ENCODE measurements at regions not wholly inside any gene's neighbourhood (a gene's known extent, or its start where the extent isn't known, plus 50 kb on each side); places are given as distances from the start of the nearest gene placed in this dataset.
A peak's percentile ranks its signal among the peaks of the same experiment; 100 is the strongest.

DNA sequence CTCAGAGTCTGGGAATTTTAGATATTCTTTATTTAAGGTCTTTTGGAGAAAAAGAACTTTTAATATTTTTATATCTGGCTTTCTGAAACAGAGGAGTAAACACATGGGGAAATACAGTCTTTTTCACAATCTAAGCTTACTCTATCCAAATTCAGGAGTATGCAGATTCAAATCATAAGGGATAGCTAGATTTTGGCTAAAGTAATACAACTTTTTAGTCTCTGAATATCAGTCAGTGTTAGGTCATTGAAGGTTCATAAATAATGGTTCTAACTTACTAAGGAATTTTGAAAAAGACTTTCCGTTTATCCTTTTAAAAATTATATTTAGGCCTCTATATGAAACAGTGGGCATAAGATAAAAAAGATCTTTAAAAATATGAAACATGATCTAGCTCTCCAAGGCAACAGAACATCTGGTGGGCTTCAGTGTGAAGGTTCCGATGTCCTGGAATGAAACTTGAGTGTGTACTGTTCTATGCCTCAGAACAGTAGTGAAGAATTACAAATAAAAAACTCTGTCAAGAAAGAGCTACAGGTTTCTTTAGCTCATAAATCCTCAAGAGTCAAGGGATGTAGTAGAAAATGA lies 165.2 kb upstream of the PDGFD start:
- no peak for DNase-seq

DNA sequence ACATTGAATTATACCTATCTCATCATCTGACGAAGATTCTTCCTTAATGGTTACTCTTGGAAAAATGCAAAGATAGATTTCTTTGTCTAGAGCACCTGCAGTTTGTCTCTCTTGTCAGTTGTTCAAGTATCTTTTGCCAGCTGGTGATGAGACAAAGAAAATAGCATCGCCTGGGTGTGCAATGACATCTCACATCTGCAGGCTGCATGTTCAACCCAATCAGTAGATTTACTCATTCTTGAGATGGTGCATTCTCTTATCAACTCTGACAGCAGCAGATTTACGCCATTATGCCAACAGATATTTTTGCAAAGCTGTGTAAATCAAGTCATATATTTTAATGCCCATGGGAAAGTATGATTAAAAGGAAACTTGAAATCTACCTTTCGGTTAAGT lies 164.6 kb upstream of the PDGFD start:
- DNase-seq: no peak

DNA sequence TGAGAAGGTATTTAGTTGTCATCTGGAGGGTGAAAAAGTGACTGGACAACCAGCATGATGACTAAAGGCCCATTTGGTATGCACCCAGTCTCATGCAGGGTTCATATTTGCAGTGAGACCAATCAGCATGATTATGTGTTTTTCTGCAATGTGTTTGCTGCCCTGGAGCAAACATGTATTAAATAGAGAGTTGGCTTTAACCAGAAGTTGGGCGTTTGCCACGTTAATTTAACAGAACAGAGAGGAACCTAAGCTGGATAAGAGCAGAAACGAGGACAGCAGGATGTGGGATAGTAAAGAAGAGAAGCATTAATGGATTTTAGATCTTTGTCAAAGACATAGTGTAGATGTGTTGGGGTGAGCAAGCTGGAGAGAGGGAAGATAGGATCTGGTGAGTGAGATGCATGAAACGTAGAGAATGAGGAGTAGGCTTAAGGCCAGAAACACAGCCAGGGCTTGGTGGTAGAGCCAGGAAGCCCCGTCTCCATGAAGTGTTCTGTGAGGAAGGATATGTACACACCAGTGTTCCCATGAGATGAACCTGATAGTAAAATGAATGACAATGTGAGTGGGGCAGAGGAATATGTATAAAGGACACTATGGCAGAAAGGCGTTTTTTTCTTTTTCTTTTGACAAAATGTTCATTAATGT lies 164.0 kb upstream of the PDGFD start:
- no peak for DNase-seq

DNA sequence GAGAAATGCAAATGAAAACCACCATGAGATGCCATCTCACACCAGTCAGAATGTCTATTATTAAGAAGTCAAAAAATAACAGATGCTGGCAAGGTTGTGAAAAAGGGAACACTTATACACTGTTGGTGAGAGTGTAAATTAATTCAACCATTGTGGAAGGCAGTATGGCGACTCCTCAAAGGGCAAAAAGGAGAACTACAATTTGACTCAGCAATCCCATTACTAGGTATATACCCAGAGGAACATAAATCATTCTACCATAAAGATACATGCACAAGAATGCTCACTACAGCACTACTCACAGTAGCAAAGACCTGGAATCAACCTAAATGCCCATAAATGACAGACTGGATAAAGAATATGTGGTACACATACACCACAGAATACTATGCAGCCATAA lies 161.1 kb upstream of the PDGFD start:
- DNase-seq: no peak

DNA sequence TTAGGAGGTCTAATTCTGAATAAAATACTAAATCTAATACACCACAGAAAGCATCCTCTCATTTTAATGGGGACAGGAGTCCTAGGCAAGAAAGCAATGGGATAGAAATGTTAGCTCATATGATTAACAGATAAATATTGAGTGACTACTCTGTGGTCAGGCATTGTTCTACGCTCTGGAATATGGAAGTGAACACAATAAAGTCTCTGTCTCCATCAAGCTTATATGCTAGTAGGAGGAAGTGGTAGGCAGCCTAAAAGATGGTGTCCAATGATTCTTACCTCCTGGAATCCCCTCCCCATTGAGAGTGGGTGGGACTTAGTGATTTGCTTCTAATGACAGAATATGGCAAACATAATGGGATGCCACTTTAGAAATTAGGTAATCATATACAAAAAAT lies 160.3 kb upstream of the PDGFD start:
- no peak for DNase-seq

DNA sequence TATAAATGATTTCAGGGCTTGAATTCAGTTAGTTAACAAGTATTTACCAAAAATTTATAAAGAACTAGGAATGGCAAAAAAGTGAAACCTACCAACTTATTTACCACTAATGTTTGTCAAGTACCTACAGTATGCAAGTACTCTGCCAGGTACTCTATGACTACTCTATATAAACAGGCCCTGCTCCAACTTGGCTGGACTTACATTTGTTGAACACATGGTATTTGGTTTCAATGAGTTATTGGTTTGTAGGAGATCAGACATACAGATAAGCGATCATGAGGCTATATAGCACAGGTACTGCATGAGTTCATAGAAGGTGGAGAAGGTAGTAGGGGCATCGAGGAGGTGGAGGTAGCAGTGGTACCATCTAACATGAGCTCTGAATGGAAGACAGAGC lies 159.9 kb upstream of the PDGFD start:
- no peak for DNase-seq

DNA sequence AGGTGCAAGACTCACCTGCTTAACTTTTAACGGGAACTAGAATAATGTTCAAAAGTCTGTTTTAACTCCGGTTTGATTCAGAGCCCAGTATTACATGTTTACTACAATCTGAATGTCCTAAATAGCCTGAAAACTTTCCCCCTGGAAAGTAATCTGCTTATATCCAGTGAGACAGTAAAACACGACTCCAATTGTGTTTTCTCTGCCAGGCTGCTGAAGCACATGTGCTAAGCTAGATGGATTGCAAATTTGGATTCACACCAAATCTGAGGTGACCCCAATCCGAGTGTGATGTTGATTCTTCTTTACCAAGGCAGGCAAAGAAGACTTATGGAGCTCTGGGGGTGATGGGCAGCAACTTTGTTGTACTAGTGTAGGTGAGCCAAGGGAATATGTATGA lies 158.7 kb upstream of the PDGFD start:
- DNase-seq: no peak

DNA sequence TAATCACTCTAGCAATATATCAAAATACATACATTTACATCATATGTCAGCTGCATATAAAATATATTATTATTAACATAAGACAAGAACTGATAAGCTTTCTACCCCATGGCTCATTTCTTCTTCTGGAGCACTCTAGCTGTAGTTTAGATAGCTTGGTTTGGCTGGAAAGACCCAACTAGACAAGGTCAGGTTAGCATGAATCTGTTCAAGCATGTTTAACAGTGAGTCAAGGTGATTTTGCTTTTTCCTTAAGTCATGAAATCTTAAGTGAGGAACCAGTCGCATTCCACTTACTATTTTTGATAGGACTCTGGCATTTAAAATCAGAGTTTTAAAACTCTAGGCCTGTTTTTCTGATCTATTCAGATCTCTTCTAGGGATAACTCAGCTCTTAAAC lies 157.0 kb upstream of the PDGFD start:
- DNase-seq: no peak

DNA sequence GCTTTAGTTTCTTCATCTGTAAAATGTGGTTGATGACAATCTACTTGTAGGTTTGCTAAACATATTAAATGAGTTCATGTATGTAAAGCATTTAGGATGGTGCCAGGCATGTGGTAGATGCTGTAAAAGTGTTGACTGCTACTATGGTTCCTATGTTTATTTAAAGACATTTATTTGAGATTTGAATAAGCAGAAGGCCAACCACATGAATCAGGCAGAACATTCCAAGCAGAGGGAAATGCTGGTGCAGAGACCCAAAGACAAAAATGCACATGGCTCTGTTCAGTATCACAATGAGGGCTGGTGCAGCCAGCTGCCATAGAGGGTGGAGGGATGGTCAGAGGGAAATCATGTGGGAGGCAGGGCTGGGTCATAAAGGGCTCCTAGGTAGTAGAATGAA lies 156.2 kb upstream of the PDGFD start:
- no peak for DNase-seq

DNA sequence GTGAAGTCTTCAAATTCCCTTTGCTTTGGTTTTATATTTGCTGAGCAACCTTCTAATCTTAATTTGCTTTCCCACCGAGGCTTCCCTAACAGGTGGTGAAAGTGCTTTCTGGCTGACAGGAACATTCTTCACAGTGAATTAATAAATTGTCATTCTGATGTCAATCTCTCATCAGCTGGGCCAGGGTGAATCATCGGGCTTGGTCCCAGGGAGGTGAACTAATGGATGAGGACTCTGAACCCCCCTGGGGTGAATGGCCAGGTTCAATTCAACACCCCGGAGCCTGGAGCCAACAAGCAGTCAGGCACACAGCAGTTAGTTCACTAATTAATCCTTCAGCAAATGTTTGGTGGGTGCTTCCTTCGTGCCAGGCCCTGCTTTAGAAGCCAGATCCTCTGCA lies 155.4 kb upstream of the PDGFD start:
- no peak for DNase-seq

DNA sequence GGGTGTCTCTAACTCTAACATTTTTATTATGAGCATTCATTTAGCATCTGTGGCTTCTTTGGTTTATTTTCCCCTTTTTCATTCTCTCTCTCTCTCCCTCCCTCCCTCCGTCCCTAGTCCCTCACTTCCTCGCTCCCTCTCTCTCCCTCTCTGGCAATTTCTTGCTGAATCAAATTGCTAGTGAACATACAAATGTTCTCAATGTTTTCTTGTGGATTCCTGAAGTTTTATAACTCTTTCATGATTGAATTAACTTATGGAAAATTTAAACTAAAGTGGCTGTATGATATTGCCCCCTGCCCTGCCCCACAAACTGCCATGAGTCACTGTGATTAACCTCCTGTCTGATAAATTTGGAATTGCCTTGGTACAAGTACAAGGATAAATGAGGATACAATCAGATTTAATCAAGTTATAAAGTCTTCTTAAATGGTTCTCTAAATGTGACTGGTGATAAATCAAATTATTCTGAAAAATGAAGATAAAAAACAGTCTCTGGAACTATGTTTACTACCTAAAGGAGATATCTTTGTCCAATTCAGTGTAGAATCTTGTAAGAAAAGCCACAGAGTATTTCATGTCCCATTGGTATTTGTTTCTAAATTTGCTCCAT lies 143.0 kb upstream of the PDGFD start:
- no peak for DNase-seq

DNA sequence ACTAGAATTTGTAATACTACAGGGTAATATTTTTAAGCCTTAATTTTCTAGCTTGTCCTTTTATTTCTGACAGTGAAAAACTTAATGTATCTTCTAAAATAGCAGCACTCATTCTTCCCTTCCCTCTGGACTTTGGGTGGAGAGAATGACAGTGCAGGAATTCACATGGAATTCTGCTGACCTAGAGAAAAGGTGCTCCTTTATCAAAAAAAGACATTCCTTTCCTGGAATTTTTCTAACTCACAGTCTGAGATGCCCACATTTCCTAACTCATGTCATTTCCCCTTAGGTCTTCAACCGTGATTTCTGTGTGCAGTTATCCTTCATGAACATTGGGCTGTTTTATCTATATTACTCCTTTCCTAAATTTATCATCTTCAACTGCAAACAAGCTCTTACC lies 137.8 kb upstream of the PDGFD start:
- no peak for DNase-seq

DNA sequence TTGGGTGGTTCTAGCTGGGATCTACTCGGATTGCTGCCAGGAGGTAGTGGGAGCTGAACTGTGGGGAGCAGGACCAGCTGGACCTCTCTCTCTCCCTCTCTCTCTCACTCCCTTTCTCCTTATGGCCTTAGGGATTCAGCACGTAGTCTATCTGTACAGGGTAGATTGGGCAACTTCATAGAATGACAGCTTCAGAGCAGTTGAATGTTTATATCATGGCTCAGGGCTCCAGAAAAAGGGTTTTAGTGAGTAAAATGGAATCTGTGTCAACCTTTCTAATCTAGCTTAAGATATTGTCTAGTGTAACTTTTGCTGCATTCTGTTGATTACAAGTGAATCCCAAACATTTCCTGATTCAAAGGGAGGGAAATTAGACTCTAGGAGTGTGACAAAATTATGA lies 127.7 kb upstream of the PDGFD start:
- DNase-seq: no peak

DNA sequence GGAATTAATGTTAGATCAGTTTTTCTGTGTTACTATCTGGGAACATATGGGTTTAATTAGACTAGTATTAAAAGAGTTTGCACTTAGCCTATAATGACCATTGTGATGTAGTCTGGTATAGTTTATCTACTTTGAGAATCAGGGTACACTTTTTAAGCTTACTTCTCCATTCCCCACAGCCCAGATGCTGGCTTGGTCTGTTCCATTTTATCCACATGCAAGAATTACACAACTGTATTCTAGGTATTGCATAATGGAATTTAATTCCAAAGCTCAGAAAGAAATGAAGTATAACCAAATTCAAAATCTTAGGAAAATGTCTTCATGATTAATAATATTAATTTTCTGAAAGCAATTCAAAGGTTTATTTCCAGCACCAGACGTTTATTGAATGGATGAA lies 122.2 kb upstream of the PDGFD start:
- no peak for DNase-seq

DNA sequence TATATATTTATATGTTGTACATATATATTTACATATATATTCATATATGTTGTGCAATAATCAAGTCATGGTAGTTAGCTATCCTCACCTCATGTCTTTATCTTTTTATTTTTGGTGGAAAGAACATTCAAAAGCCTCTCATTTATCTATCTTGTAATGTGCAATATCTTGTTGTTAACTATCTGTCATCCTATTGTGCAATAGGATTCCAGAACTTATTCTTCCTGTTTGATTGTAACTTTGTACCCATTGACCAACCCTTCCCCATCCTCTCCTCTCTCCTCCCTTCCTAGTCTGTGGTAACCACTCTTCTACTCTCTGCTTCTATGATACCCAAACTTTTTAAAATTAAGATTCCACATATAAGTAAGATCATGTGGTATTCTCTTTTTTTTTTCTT lies 115.6 kb upstream of the PDGFD start:
- no peak for DNase-seq

DNA sequence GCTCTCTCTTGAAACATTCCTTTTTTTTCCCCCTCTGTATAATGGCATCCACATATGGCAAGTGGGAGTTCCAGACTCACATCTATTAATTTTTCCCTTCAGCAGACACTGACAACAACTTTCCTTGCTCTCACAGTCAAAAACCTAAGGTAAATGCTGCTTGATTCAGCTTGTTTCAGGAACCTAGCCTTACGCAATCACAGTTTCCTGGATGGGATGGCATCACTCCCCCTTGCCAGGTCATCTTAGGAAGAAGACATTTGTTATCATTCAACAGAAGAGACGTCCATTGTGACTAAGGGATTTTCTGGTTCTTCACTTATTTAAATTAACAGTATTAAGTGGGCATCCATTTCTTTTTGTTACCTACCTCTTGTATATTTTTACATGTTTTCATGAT lies 112.0 kb upstream of the PDGFD start:
- no peak for DNase-seq

DNA sequence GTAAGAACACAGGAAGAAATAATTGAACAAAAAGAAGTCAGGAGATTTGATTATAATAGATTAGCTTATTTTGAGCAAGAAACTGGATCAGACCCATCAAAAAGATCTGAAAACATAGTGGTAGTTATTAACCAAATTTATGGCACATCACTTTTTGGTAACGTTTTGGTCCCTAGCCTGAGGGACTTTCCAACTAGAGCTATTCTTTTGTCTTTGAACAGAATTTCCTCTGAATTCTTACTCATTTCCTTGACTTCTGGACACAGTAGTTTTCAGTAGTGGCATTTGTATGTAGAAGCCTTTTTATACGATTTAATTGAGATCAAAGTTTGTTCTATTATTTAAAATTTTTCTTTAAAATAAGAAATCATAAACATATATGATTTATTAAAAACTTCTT lies 96.5 kb upstream of the PDGFD start:
- no peak for DNase-seq

DNA sequence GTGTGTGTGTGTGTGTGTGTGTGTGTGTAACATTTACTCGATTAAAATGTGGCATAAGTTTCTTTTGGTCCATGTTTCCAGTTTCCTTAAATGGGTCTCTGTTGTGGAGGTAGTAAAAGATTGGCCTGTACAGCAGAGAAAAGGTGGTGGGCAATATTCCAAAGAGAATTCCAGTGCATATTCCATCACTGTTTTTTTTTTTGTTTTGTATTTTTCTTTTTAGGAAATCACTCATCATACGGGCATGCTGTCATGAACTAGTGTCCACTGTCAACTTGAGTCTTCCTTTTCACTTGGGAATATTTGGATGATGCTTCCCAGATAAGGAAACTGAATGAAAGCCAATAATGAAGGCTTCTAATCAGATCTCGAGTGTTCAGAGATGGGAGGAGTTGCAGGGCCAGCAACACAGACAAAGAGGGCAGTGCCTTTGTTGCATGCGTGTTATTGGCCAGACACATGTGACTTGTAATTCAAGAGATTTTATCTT lies 95.2 kb upstream of the PDGFD start:
- no peak for DNase-seq

DNA sequence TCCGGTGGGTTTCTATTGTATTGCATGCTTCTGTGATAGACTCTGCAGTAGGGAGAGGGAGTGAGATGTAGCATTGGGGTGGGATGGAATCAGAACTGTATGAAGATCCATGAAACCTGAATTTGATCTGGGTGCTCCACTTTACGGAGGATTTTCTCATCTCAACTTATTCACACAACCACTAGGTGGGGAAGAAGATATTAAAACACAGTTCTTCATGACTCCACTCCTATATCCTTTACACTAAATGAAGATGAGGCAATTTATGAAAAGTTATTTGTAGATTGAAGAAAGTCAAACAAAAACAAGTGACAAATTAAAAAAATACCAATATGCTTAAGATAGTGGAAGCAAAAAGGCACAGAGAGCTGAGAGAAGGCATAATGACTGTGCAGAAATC lies 92.6 kb upstream of the PDGFD start:
- DNase-seq: no peak

DNA sequence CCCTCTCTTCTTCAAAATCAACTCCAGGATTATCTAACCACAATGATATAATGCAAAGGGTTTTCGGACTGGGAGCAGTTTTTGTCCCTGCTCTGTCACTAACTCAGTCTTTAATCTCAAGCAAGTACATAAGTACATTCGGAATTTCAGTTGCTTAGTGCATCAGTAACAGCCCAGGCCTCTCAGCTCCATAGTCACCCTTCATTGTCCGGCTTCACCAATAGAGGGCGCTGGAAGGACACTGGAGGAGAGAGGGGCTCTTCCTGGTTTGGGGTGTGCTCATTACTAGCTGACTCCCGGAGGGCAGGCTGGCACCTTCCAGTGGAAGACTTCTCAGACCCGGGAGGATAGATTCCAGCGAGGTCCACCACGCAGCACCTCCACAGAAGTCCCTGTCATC lies 90.4 kb upstream of the PDGFD start:
- peak in 1 of 5 donors; percentile 20 for DNase-seq

DNA sequence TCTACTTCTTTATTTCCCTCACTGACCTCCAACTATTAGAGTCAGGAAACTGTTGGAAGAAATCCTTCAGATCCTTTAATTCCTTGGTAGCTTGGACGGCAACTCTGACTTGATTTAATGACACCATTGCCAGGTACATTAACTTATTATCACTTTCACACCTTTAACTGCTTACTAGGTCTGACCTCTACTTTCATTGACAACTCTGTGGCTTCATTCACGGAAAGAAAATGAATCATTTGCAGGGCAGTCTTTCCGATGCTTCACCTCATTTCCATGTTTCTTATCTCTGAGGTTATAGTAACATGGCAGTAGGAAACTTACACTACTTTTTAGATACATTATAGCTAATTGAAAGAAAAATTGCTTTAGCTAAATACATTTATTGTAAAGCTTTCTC lies 82.6 kb upstream of the PDGFD start:
- no peak for DNase-seq

DNA sequence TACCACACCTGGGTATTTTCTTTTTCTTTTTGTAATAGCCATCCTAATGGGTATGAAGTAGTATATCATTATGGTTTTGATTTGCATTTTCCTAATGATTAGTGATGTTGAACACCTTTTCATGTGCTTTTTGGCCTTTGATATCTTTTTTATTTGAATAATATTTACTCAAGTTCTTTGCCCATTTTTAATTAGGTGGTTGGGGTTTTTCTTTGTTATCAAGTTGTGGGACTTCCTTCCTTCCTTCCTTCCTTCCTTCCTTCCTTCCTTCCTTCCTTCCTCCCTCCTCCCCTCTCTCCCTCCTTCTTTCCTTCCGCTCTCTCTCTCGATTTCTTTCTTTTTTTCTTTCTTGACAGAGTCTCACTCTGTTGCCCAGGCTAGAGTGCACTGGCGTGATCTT lies 75.0 kb upstream of the PDGFD start:
- no peak for DNase-seq

DNA sequence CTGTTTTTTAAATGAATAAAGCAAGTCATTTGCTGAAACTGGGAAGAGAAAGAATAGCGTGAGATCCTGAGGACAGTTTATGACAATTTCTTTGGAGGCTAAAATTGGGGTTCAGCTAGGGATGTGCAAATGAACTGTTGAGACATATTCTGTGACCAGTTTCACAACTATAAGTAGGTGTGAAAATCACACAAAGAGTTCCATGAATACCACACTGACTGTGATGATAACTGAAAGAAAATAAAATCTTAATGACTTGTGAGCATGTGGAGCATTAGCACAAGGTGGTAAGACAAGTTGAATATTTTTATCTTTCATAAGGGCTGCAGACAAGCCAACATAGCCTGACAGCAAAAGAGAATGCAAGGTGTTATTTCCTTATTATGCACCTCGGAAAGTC lies 61.1 kb upstream of the PDGFD start:
- no peak for DNase-seq

DNA sequence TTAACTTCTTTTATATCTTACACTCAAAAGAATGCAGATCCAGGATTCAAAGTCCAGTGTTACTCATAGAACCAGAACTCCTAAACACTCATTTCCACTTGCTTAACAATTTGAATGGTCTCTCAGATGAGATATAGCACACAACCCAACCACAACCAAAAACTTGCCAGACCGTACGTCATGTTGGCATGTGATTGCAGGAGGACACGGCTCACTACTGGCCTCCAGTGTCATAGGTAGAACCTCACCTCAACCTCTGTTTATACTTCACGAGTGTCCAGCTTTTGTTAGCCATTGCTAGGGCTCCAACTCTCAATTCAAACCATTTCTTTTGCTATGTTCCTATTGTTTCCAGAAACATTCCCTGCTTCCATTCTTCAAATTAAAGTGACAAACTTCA lies 58.5 kb upstream of the PDGFD start:
- DNase-seq: no peak

DNA sequence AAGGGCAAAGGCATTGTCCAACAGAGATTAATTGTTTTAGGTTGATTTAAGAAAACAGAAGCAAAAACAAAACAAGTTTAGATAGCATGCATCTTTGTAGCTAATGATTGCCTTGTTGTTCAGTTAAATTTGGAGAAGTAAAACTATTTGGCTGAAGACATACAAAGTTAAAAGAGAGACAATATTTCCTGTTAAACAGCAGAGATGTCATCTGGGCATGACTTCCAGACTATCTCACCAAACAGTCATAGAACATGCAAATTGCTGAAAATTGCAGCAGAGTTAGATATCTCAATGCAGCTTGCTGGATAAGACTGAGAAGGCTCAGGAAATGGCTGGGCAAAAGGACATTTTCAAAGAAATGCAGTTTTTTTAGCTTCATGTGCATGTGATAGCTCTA lies 57.5 kb upstream of the PDGFD start:
- DNase-seq: no peak

Data from T-helper 1 cell (primary cell).